Neural cell (in vitro differentiated cells): ENCODE measurements at regions not wholly inside any gene's neighbourhood (a gene's known extent, or its start where the extent isn't known, plus 50 kb on each side); places are given as distances from the start of the nearest gene placed in this dataset.

Source experiments
- CTCF ChIP-seq: fragments of 450-650 bp; IDR thresholded peaks from 2 replicates; pipeline ENCODE4 v1.5.1; 2014; ENCODE audit warnings: antibody characterized with exemption, mild to moderate bottlenecking, moderate library complexity; ENCODE audit not compliant: poor library complexity, severe bottlenecking
- EP300 ChIP-seq: fragments of 450-650 bp; conservative IDR thresholded peaks from 2 replicates; pipeline ENCODE4 v1.6.1; 2014; ENCODE audit warnings: antibody characterized with exemption, mild to moderate bottlenecking, moderate library complexity; ENCODE audit not compliant: poor library complexity, severe bottlenecking
- EZH2 ChIP-seq: fragments of 200-600, 300-800 bp; shearing (Covaris generic), sonication (generic); IDR thresholded peaks from 2 replicates; pipeline ENCODE4 v1.6.1; 2014; ENCODE audit warnings: antibody characterized with exemption, low read length, borderline replicate concordance, mild to moderate bottlenecking; ENCODE audit not compliant: insufficient read depth, poor library complexity, severe bottlenecking
- POLR2AphosphoS5 ChIP-seq: IDR thresholded peaks from 2 replicates; pipeline ENCODE4 v1.6.1; 2012
- RAD21 ChIP-seq: fragments of 450-650 bp; conservative IDR thresholded peaks from 2 replicates; pipeline ENCODE4 v1.6.1; 2014; ENCODE audit warnings: antibody characterized with exemption, mild to moderate bottlenecking, moderate library complexity
- REST ChIP-seq: IDR thresholded peaks from 2 replicates; pipeline ENCODE4 v1.6.1; 2012; ENCODE audit warnings: borderline replicate concordance

- TF ChIP-seq POLR2AphosphoS5 (no peak), RAD21 (no peak), CTCF (no peak), EZH2 (no peak), REST (no peak), EP300 (no peak)
These were observed 228.7 kb downstream of the BCAS1 start for GRCh38 chr20:53841741-53842140.
